CD1c-positive myeloid dendritic cell (primary cell): ENCODE measurements at regions not wholly inside any gene's neighbourhood (a gene's known extent, or its start where the extent isn't known, plus 50 kb on each side); places are given as distances from the start of the nearest gene placed in this dataset.

Experiments
- DNase-seq: peaks from one replicate; pipeline ENCODE4 v3.0.0-alpha.2; 2016; ENCODE audit errors: extremely low spot score

GRCh38 chr1:57868239-57868638, 444.4 kb upstream of the DAB1 start:
- DNase-seq = no peak

DNA sequence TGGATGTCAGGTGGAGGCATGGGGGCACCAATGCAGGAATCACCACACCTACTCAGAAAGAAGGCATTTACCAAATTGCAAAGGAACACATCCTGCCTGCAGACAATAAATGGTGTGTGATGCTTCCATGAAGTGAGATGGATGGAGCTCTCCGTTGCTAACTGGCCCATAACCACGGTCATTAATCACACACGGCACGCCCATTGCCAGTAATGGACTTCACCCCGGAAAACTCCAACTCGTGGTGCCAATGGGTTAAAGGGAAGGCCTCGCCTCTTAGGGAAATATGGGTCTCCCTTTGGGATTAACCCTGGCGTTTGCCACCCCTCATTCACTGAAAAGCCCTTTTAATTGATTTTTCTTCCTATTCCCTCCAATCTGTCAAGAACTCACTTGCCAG, 443.1 kb upstream of the DAB1 start:
- no peak for DNase-seq

DNA sequence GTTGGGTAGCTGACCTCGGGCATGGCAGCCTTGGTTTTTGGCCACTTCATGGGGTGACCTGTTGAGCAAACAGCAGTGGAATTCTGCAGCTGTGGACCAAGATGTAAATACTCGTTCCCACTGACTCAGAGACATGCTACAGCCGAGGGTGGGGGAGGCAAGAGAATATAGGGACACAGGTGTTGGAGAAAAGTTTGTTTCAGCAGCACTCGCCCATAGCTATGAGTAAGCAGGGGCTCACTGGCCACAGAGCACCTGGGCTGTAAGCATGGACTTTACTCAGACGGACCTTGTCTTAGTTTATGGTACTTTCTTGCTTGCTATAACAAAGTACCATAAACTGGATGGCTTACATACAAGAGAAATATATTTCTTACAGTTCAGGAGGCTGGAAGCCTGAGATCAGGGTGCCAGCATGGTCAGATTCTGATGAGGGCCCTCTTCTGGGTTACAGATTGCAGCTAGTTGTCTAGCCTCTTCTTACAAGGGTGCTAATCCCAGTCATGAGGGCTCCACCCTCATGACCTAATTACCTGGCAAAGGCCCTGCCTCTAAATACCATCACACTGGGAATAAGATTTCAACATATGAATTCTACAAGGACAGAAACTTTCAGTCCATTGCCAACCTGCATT, 437.2 kb upstream of the DAB1 start:
- DNase-seq = no peak

- no peak for DNase-seq
Observed at GRCh38 chr1:57860325-57860724, 436.5 kb upstream of the DAB1 start.

DNA sequence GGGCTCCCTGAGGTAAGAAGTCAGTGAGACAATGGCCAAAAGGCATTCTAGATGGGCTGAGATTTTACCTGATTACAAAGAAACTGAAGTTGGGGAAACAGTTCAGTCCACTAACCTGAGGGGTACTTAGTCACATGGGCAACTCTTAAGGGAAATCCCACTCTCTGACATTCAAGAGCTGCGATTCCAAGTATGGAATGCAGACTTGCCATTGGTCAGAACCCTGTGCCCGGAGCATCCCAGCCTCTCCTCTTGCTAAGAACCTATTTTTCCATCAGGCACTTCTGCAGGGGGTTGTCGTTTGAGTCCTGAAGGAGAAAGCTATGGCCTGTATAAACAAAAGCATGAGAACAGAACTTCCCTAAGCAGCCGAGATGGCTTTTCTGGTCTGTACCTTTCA, 434.9 kb upstream of the DAB1 start:
- DNase-seq = no peak

DNA sequence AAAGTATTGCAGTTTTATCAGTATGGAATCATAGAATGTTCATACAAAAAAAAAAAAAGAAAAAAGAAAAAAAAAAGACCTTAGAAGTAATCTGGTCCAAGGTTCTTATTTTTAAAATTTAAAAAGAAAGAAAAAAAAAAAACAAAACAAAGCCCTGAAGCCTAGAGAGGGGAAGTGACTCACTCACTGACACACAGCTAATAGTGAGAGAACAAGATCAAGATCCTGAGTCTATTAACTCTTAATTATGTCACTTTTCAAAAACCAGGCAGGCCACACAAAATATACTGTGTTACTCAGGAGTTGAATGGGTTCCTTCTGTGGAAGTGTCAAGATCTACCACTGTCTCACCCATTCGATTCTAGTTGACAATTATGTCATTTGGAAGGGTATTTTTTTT, 433.9 kb upstream of the DAB1 start:
- DNase-seq = no peak

DNA sequence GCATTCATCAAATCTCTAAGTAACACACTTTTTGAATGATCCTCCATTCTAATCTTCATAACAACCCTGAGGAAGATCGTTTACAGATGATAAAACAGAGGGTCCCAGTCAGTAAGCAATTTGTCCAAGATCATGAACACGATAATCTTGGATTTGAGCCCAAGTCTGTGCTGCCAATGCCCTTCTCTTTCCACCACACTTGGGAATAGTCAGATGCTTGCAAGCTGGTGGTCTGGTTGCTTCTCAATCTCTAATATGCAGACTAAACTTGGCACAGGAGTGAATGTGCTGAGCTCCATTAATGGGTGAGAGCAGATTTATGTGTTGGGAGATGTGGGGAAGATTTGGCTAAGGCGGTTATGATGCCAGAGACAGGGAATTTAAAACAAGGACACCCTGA, 430.6 kb upstream of the DAB1 start:
- DNase-seq = no peak

GRCh38 chr1:57850176-57850940, 426.5 kb upstream of the DAB1 start:
- DNase-seq = no peak

DNA sequence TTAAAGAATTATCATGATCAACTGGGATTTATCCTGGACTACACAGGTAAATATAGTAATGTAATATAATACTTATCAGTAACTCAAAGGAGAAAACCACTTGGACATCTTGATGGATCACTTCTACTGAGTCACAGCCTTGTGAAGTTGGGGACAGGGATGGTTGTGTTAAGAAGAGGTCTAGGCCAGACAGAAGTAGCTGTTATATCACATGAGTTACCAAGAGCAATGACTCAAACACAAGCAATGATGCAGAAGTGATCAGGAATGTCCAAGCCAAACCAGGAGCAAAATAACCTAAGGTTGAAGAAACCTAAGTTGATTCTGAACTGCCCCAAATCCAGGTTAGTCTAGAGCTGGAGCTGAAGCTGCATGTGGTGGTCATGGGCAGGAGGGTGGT, 424.5 kb upstream of the DAB1 start:
- DNase-seq = no peak

DNA sequence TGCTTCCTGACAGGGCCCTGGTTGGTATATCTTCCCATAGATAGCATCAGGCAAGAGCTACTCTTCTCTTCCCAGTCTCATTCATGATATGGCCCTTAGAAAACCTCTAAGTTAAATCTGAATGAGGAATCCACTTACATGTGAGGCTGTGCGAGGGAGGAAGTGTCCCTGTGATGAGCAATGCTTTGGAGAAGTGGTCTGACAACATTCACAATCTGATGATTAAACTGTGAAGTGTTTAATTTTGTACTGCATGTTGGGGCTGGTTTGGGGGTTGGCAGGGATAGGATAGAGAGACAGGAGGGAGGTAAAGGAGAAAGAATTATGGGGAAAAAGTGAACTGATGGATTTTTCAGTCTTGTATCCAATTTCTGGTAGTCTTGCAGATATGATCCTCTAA, 421.2 kb upstream of the DAB1 start:
- DNase-seq = no peak

- DNase-seq = no peak
Observed at GRCh38 chr1:57844382-57844980, 420.6 kb upstream of the DAB1 start.

- no peak for DNase-seq
Observed at GRCh38 chr1:57843760-57844159, 419.9 kb upstream of the DAB1 start.

DNA sequence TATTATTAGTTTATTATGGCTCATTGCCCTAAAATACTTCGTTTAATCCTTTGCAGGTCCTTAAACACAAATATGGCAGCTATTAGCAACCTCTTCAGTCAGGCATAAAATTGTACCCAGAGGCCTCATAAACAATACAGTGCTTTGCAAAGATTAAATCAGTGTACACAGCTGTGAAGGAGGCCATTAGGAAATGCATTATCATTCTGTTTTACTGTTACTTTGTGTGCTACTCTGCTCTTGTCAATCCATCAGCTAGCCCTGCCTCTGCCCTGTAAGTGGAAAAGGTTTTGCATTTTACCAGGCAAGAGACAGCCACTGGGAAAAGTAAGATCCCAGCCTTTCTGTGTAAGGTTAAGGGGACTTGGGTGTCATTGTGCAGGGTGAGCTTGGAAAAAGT, 415.7 kb upstream of the DAB1 start:
- no peak for DNase-seq

- no peak for DNase-seq
Observed at GRCh38 chr1:57839067-57839466, 415.2 kb upstream of the DAB1 start.

DNA sequence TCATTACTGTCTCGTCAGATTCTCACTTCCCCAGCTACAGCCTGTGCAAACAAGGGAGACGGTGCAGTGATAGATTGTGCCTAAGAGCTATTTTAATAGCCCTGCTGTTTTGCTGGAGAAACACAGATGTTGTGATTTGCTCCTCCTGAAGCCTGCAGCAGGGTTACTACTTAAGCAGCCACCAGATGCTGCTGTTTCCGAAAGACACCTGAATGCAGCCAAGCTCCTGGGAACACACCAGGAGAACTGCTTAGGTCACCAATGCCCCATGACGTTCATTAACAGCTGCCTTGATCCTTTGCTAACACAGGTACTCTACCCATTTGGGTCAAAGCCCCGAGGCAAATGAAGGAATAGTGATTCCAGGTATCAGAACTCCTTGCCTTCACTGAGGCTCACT, 411.8 kb upstream of the DAB1 start:
- no peak for DNase-seq

- DNase-seq = no peak
Observed at GRCh38 chr1:57833296-57833695, 409.4 kb upstream of the DAB1 start.

DNA sequence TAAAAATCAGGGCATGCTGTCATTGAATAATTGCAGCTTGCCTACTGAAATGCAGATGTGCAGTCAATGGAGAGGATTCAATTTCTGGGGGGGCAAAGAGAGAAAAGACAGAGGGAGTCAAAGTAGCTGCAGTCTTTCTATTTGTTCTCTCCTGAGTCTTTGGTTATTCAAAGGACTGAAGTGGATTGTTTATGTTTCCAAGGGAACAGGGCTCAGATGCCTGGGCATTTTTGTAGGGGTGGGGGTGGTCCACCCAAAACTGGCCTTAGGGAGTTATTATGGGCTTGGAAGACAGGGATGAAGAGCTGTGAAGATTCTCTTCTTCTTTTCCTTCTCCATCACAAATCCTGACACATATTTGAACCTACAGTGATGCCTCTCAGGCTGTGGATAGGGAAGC, 408.8 kb upstream of the DAB1 start:
- DNase-seq = no peak

- DNase-seq = no peak
Observed at GRCh38 chr1:57831624-57832023, 407.8 kb upstream of the DAB1 start.

- no peak for DNase-seq
Observed at GRCh38 chr1:57826535-57826934, 402.7 kb upstream of the DAB1 start.

GRCh38 chr1:57824535-57824934, 400.7 kb upstream of the DAB1 start:
- DNase-seq = no peak

- no peak for DNase-seq
Observed at GRCh38 chr1:57820356-57821095, 396.7 kb upstream of the DAB1 start.

- DNase-seq = no peak
Observed at GRCh38 chr1:57819893-57820292, 396.0 kb upstream of the DAB1 start.

DNA sequence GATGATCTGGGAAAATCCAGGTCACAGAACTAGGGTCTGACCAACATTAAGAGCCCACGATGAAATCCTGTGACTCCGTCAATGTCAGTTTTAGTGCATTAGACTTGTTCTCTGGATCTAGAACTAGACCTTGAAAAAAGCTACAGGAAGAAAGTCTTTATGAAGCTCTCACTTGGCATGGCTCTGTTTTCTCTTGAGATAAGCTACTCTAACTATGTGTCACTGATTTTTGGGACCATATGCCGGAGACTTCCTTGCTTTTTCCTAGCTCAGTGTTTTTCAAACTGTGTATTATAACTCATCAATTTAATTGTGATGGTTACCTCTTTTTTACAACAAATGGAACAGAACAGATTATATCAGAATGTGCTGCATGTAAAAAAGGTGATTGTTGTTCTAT, 379.7 kb upstream of the DAB1 start:
- no peak for DNase-seq
